Adrenal gland (tissue), 9 donors: ENCODE measurements at regions not wholly inside any gene's neighbourhood (a gene's known extent, or its start where the extent isn't known, plus 50 kb on each side); places are given as distances from the start of the nearest gene placed in this dataset.

Experiments used
- DNase-seq, 7 donors: peaks; one replicate each; pipeline ENCODE4 v3.0.0-alpha.2; 2019 to 2020
- H3K27ac ChIP-seq, 5 donors: fragments of 200-600 bp; sonication (generic) in 4 of 5; 1 replicate in 3 of 5; 2 replicates in 2 of 5; pipeline versions ENCODE4 v1.5.1 to v1.8.0; 2016 to 2020; ENCODE audit warnings: mild to moderate bottlenecking in 1 of 5
- H3K27me3 ChIP-seq: fragments of 200-600 bp; 2 replicates; pipeline ENCODE4 v1.8.0; 2021
- H3K36me3 ChIP-seq, 2 donors: fragments of 200-600 bp; replicated peaks in 1 of 2; 1 replicate in 1 of 2; 2 replicates in 1 of 2; pipeline versions ENCODE4 v1.5.1 to v1.8.0; 2018 to 2022
- H3K4me1 ChIP-seq, 2 donors: fragments of 200-600 bp; replicated peaks in 1 of 2; 1 replicate in 1 of 2; 2 replicates in 1 of 2; pipeline versions ENCODE4 v1.5.1 to v1.8.0; 2018 to 2021
- H3K4me3 ChIP-seq, 4 donors: fragments of 200-600 bp; sonication (generic) in 3 of 4; one replicate each; pipeline ENCODE4 v1.5.1; 2016 to 2018
- H3K9me3 ChIP-seq, 3 donors: fragments of 200-600 bp; sonication (generic) in 1 of 3; replicated peaks in 1 of 3; 1 replicate in 2 of 3; 2 replicates in 1 of 3; pipeline versions ENCODE4 v1.5.1 to v1.8.0; 2016 to 2021
- CTCF ChIP-seq, 6 experiments: fragments of 450-650 bp in 4 of 6; fragments of 200-600 bp in 2 of 6; sonication (generic) in 1 of 6; IDR thresholded peaks; 1 replicate in 5 of 6; 2 replicates in 1 of 6; pipeline versions ENCODE4 v1.5.1 to v1.8.0; 2016 to 2021; ENCODE audit warnings: antibody characterized with exemption in 6 of 6, mild to moderate bottlenecking in 2 of 6, moderate library complexity in 1 of 6
- POLR2A ChIP-seq, 2 donors: fragments of 450-650 bp; IDR thresholded peaks; one replicate each; pipeline ENCODE4 v1.6.1; 2017; ENCODE audit warnings: antibody characterized with exemption in 2 of 2, mild to moderate bottlenecking in 2 of 2, moderate library complexity in 1 of 2
- WGBS, 4 donors: extraction: QIAGEN DNeasy Blood & Tissue Kit in 2 of 4; methylation state at CpG; one replicate each; pipeline versions ENCODE4 v1.1.5 to v1.1.7; 2013 to 2017; 5-methylcytosine and 5-hydroxymethylcytosine counted together
- intact Hi-C, 2 donors: fragments of 100-400 bp; cut with DNase I; formaldehyde crosslinking; loops; one replicate each; pipeline versions ENCODE4 v1.14.1 to v1.15.0; 2022 to 2023
- donor health status: healthy with polysubstance abuse.
- donor health status: Bipolar disorder and iron deficiency.
- donor health status: DM: yes; HTN: yes; CAD: no.
- donor health status: DM: no; HTN: no; CAD: no.
- donor health status: DM: no; HTN: no; CAD: no.

GRCh38 chr7:69162326-69162725 is 435.9 kb upstream of the AUTS2 start:
- DNase-seq: no peak
- no peak for TF ChIP-seq CTCF (IDR thresholded peaks at IDR 0.05)
- no peak for TF ChIP-seq POLR2A (IDR thresholded peaks at IDR 0.05)
- no peak overlapping the region for H3K4me3 ChIP-seq
- intact Hi-C loops: no loop called here
- H3K36me3 ChIP-seq: no peaks in the 10 kb centered on the region
- no peaks in the 10 kb centered on the region for H3K4me1 ChIP-seq
- H3K27ac ChIP-seq: no peak overlapping the region
- WGBS, 4 donors: 41 to 48% (median 45%) methylated on average over 1 of the region's 1 CpG
- no peaks in the 10 kb centered on the region for H3K27me3 ChIP-seq
- no peaks in the 10 kb centered on the region for H3K9me3 ChIP-seq

- Histone ChIP-seq H3K36me3 (no peaks in the 10 kb centered on the region), H3K27ac (no peak overlapping the region), H3K27me3 (no peaks in the 10 kb centered on the region), H3K4me1 (no peaks in the 10 kb centered on the region), H3K4me3 (no peak overlapping the region), H3K9me3 (no peaks in the 10 kb centered on the region)
- no peak for DNase-seq
- TF ChIP-seq POLR2A (IDR thresholded peaks at IDR 0.05) (no peak), CTCF (IDR thresholded peaks at IDR 0.05) (no peak)
- 70 to 79% (median 73%) methylated on average over 8 of the region's 8 CpGs for WGBS, 4 donors
- intact Hi-C loops: no loop called here
Observed at GRCh38 chr7:69162931-69163670, 435.2 kb upstream of the AUTS2 start.

GRCh38 chr7:69166979-69167516 is 431.2 kb upstream of the AUTS2 start:
- TF ChIP-seq POLR2A (IDR thresholded peaks at IDR 0.05): no peak
- TF ChIP-seq CTCF (IDR thresholded peaks at IDR 0.05): no peak
- Histone ChIP-seq H3K27ac (no peak overlapping the region), H3K36me3 (no peaks in the 10 kb centered on the region), H3K9me3 (no peaks in the 10 kb centered on the region), H3K4me3 (no peak overlapping the region), H3K27me3 (no peaks in the 10 kb centered on the region), H3K4me1 (no peaks in the 10 kb centered on the region)
- WGBS, 4 donors: 78 to 87% (median 85%) methylated on average over 7 of the region's 7 CpGs
- intact Hi-C loops: no loop called here
- no peak for DNase-seq

- TF ChIP-seq CTCF (IDR thresholded peaks at IDR 0.05) (no peak), POLR2A (IDR thresholded peaks at IDR 0.05) (no peak)
- Histone ChIP-seq H3K36me3 (no peaks in the 10 kb centered on the region), H3K4me3 (no peak overlapping the region), H3K9me3 (no peaks in the 10 kb centered on the region), H3K27me3 (no peaks in the 10 kb centered on the region), H3K27ac (no peak overlapping the region), H3K4me1 (no peaks in the 10 kb centered on the region)
- WGBS, 4 donors: 17 to 40% (median 33%) methylated on average over 1 of the region's 1 CpG
- DNase-seq: no peak
- intact Hi-C loops: no loop called here
Observed at GRCh38 chr7:69169386-69169785, 428.9 kb upstream of the AUTS2 start.
